ENCODE measurements at regions not wholly inside any gene's neighbourhood (a gene's known extent, or its start where the extent isn't known, plus 50 kb on each side); places are given as distances from the start of the nearest gene placed in this dataset.
A peak's percentile ranks its signal among the peaks of the same experiment; 100 is the strongest.

DNA sequence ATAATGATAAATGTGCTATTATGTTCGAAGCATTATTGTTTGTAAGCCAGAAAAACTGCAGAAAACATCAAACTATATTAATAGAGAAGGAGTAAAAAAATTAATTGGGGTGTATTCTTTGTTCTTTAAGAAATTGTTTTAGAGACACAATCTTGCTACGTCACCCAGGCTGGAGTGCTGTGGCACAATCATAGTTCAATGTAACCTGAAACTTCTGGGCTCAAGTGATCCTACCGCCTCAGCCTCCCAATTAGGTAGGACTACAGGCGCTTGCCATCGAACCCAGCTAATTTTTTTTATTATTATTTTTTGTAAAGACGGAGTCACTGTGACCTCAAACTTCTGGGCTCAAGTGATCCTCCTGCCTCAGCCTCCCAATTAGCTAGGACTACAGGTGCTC lies 1138.6 kb downstream of the GATA3 start:
- Histone ChIP-seq H3K27me3 (no peaks in the 10 kb centered on the region), H3K4me1 (no peaks in the 10 kb centered on the region), H3K4me3 (ENCODE audit: low read depth, low read length) (no peak overlapping the region), H3K36me3 (no peaks in the 10 kb centered on the region), H3K9me3 (no peaks in the 10 kb centered on the region)
- TF ChIP-seq, protein P1, sequence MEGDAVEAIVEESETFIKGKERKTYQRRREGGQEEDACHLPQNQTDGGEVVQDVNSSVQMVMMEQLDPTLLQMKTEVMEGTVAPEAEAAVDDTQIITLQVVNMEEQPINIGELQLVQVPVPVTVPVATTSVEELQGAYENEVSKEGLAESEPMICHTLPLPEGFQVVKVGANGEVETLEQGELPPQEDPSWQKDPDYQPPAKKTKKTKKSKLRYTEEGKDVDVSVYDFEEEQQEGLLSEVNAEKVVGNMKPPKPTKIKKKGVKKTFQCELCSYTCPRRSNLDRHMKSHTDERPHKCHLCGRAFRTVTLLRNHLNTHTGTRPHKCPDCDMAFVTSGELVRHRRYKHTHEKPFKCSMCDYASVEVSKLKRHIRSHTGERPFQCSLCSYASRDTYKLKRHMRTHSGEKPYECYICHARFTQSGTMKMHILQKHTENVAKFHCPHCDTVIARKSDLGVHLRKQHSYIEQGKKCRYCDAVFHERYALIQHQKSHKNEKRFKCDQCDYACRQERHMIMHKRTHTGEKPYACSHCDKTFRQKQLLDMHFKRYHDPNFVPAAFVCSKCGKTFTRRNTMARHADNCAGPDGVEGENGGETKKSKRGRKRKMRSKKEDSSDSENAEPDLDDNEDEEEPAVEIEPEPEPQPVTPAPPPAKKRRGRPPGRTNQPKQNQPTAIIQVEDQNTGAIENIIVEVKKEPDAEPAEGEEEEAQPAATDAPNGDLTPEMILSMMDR (IDR thresholded peaks at IDR 0.05; ENCODE audit: low read depth, low read length) = no peak
- DNase-seq = no peak

DNA sequence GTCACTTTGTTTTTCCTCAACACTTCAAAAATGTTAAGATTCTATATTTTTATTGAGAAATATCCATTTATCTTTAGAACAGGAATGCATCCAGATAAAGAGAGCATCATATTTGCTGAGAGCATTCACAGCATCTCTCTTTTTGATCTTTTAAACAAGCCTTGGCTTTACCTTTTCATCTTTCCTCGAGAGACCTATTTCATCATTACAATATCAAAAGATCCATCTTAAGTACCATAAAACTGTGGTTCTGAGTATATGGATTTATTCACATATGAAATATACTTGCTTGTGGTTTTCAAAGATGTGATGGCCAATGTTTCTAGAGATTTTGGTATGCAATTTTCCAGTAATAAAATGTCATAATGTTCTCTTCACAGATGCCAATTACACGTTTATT lies 1140.9 kb downstream of the GATA3 start:
- no peaks in the 10 kb centered on the region for H3K4me1 ChIP-seq
- H3K36me3 ChIP-seq = no peaks in the 10 kb centered on the region
- H3K27me3 ChIP-seq = no peaks in the 10 kb centered on the region
- H3K4me3 ChIP-seq (ENCODE audit: low read depth, low read length) = no peak overlapping the region
- no peaks in the 10 kb centered on the region for H3K9me3 ChIP-seq
- DNase-seq = no peak
- TF ChIP-seq, protein P1 (IDR thresholded peaks at IDR 0.05; ENCODE audit: low read depth, low read length) = no peak

DNA sequence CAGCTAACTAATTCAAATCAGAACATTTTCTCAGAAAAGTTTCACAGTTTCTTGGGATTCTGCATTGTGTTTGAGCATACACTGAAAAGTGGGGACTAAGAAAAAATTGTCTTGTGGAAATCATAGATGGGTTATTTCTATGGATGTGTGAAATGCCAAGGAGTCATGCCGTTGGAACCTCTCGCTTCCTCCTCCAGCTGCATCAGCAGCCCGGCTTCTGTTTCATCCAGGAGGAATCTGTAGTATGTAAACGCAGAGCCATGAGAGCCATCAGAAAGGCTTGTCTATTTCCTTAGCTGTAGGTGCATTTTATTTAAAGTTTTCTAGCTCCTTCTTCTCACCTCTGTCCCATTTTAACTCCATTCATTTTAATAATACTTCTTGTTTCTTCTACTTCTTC lies 1144.1 kb downstream of the GATA3 start:
- Histone ChIP-seq H3K4me3 (ENCODE audit: low read depth, low read length) (no peak overlapping the region), H3K9me3 (no peaks in the 10 kb centered on the region), H3K36me3 (no peaks in the 10 kb centered on the region), H3K27me3 (no peaks in the 10 kb centered on the region), H3K4me1 (no peaks in the 10 kb centered on the region)
- TF ChIP-seq, protein P1 (IDR thresholded peaks at IDR 0.05; ENCODE audit: low read depth, low read length) = no peak
- DNase-seq = no peak

DNA sequence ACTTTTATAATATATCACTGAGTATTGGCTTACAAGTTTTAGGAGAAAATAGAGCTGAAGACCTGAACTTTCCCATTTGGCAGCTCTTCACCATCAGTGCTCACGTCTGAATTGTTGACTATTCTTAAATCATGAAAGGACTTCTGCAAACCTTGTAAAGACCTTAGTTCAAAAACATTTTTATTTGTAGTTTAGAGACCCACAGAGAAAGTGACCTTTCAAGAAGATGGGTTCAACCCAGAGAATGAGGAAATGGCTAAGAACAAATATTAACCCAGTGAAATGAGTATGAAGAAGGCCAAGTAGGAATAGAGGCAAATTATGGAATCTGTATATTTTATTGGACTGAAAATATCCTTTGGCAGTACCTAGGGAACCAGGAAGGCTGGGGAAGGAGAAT lies 1151.1 kb downstream of the GATA3 start:
- Histone ChIP-seq H3K9me3 (no peaks in the 10 kb centered on the region), H3K4me1 (peaks cover 7% of the 10 kb centered on the region; the same call in 1 of the 2 replicates), H3K36me3 (no peaks in the 10 kb centered on the region), H3K4me3 (ENCODE audit: low read depth, low read length) (no peak overlapping the region), H3K27me3 (no peaks in the 10 kb centered on the region)
- DNase-seq = no peak
- TF ChIP-seq, protein P1 (IDR thresholded peaks at IDR 0.05; ENCODE audit: low read depth, low read length) = no peak

DNA sequence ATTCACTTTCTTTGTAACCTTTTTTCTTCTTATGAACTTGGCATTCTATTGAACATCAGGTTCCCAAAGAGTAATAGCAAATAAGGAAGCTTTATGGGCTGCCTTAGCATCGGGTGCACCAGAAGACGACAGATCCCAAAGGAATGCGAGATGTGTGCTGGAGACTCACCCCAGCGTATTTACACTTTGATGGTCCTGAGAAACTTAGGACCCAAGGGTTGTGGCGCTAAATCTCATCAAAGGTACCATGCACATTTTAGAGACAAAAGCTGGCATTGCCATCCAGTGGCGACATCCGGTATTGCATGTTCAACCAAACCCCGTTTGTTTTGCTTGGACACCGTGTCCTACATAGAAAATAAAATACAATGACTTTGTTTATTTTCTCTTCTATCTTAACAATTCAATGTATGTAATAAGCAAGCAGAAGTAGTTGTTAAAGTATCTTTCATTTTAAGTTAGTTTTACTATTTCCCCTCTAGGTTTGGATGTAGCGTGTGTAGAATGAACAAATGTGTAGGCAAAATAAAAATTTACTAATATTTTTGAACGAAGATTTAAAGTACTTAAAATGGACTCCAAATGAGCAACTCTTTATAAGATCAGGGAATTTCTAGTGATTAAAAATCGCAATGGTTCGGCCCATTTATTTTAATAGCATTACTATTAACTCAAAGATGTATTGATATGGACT lies 1154.8 kb downstream of the GATA3 start:
- Histone ChIP-seq H3K27me3 (no peaks in the 10 kb centered on the region), H3K36me3 (no peaks in the 10 kb centered on the region), H3K9me3 (no peaks in the 10 kb centered on the region), H3K4me1 (peaks cover 7% of the 10 kb centered on the region; the same call in 1 of the 2 replicates), H3K4me3 (ENCODE audit: low read depth, low read length) (0 out of 2 replicates have a peak overlapping the region, but pooled peaks have one; percentile 16)
- DNase-seq = peak; percentile 73
- TF ChIP-seq, protein P1 (IDR thresholded peaks at IDR 0.05; ENCODE audit: low read depth, low read length) = peak; percentile 86

DNA sequence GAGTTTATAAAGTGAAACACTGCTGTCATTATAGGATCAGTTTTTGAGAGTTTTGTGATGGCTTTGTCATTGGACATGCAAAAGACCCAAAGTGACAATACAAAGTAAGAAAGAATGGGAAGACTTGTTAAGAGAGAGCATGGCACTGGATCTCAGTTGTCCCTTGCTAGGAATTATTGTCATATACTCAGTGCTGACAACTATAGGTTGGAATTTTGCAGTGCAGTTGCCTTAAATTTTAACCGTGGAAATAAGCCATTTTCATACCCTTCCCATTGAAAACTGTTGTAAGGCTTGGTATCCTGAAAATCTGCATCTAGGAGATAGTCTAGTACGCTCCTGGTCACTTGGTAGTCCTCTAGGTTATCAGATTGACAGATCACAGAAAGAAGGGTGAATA lies 1156.7 kb downstream of the GATA3 start:
- no peaks in the 10 kb centered on the region for H3K36me3 ChIP-seq
- no peaks in the 10 kb centered on the region for H3K27me3 ChIP-seq
- no peaks in the 10 kb centered on the region for H3K9me3 ChIP-seq
- H3K4me1 ChIP-seq = peaks cover 11% of the 10 kb centered on the region
- no peak for DNase-seq
- TF ChIP-seq, protein P1 (IDR thresholded peaks at IDR 0.05; ENCODE audit: low read depth, low read length) = peak; percentile 61
- H3K4me3 ChIP-seq (ENCODE audit: low read depth, low read length) = no peak overlapping the region
